ENCODE measurements at regions not wholly inside any gene's neighbourhood (a gene's known extent, or its start where the extent isn't known, plus 50 kb on each side); places are given as distances from the start of the nearest gene placed in this dataset.

- no peaks in the 10 kb centered on the region for H3K27me3 ChIP-seq (replicated peaks in 2 of 5; ENCODE audit: control insufficient read depth in 4 of 5, insufficient read depth in 5 of 5, low read length in 4 of 5)
- DNase-seq = no peak
- CTCF ChIA-PET = no interaction called here
- peaks cover 0 to 10% (median 7%) of the 10 kb centered on the region in 5 experiments for H3K9me3 ChIP-seq (ENCODE audit: control extremely low read depth in 1 of 5, control insufficient read depth in 4 of 5, insufficient read depth in 2 of 5, low read depth in 1 of 5, low read length in 4 of 5)
- H3K36me3 ChIP-seq (ENCODE audit: control insufficient read depth in 4 of 4, insufficient read depth in 4 of 4, low read length in 3 of 4) = no peaks in the 10 kb centered on the region
- POLR2A ChIA-PET = no interaction called here
- H3K4me3 ChIP-seq (ENCODE audit: control insufficient read depth in 1 of 7, extremely low read depth in 1 of 7, insufficient read depth in 4 of 7, low read depth in 2 of 7, low read length in 6 of 7) = no peak overlapping the region
- WGBS (ENCODE audit: insufficient coverage) = no CpG with 5 or more reads among the region's 2 CpGs
- no peaks in the 10 kb centered on the region for H3K4me1 ChIP-seq (ENCODE audit: control extremely low read depth in 1 of 4, control insufficient read depth in 4 of 4, insufficient read depth in 4 of 4, low read length in 3 of 4)
- H3K27ac ChIP-seq (ENCODE audit: insufficient read depth in 1 of 2, low read depth in 1 of 2, low read length in 2 of 2, poor library complexity in 1 of 2, severe bottlenecking in 2 of 2) = no peak overlapping the region
These were observed 72.9 kb downstream of the SLC10A2 start for GRCh38 chr13:102993348-102993747.

DNA sequence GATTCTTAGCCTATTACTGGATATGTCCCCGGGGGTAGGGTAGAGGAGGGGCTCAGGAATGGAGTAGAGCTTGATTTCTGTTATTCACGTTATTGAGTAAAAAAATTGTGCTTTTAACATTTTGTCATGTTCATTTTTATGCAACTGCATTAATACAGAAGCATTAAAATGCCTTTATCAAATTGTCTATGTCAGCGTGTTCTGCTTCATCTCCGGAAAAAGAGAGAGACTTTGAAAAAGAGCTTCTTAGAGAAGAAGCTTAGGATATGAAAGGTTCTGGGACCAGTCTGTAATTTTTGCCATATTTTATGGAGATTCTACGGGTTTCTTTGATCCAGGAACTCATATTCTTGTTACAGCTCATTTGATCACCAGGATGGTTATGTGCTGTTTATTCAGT is 82.0 kb downstream of the SLC10A2 start:
- peaks cover 0 to 9% (median 7%) of the 10 kb centered on the region in 5 experiments for H3K9me3 ChIP-seq (ENCODE audit: control extremely low read depth in 1 of 5, control insufficient read depth in 4 of 5, insufficient read depth in 2 of 5, low read depth in 1 of 5, low read length in 4 of 5)
- WGBS (ENCODE audit: insufficient coverage) = no CpG with 5 or more reads among the region's 5 CpGs
- H3K4me3 ChIP-seq (ENCODE audit: control insufficient read depth in 1 of 7, extremely low read depth in 1 of 7, insufficient read depth in 4 of 7, low read depth in 2 of 7, low read length in 6 of 7) = no peak overlapping the region
- H3K27ac ChIP-seq (ENCODE audit: insufficient read depth in 1 of 2, low read depth in 1 of 2, low read length in 2 of 2, poor library complexity in 1 of 2, severe bottlenecking in 2 of 2) = no peak overlapping the region
- DNase-seq = no peak
- ChIA-PET POLR2A (no interaction called here), CTCF (interaction anchor here (0.9 to 1.1 kb wide), 2 partner anchors 12 to 16 kb away, joined by 4 read pairs; no protein-coding TSS in a partner anchor)
- no peaks in the 10 kb centered on the region for H3K36me3 ChIP-seq (ENCODE audit: control insufficient read depth in 4 of 4, insufficient read depth in 4 of 4, low read length in 3 of 4)
- H3K27me3 ChIP-seq (replicated peaks in 2 of 5; ENCODE audit: control insufficient read depth in 4 of 5, insufficient read depth in 5 of 5, low read length in 4 of 5) = no peaks in the 10 kb centered on the region
- H3K4me1 ChIP-seq (ENCODE audit: control extremely low read depth in 1 of 4, control insufficient read depth in 4 of 4, insufficient read depth in 4 of 4, low read length in 3 of 4) = peaks cover 0 to 1% (median 0%) of the 10 kb centered on the region in 4 experiments

GRCh38 chr13:102983496-102983895 is 82.7 kb downstream of the SLC10A2 start:
- Histone ChIP-seq H3K9me3 (ENCODE audit: control extremely low read depth in 1 of 5, control insufficient read depth in 4 of 5, insufficient read depth in 2 of 5, low read depth in 1 of 5, low read length in 4 of 5) (peaks cover 0 to 9% (median 7%) of the 10 kb centered on the region in 5 experiments), H3K27ac (ENCODE audit: insufficient read depth in 1 of 2, low read depth in 1 of 2, low read length in 2 of 2, poor library complexity in 1 of 2, severe bottlenecking in 2 of 2) (no peak overlapping the region), H3K4me1 (ENCODE audit: control extremely low read depth in 1 of 4, control insufficient read depth in 4 of 4, insufficient read depth in 4 of 4, low read length in 3 of 4) (peaks cover 0 to 1% (median 0%) of the 10 kb centered on the region in 4 experiments), H3K4me3 (ENCODE audit: control insufficient read depth in 1 of 7, extremely low read depth in 1 of 7, insufficient read depth in 4 of 7, low read depth in 2 of 7, low read length in 6 of 7) (no peak overlapping the region), H3K27me3 (replicated peaks in 2 of 5; ENCODE audit: control insufficient read depth in 4 of 5, insufficient read depth in 5 of 5, low read length in 4 of 5) (no peaks in the 10 kb centered on the region), H3K36me3 (ENCODE audit: control insufficient read depth in 4 of 4, insufficient read depth in 4 of 4, low read length in 3 of 4) (no peaks in the 10 kb centered on the region)
- 90% methylated on average over 3 of the region's 3 CpGs for WGBS (ENCODE audit: insufficient coverage)
- POLR2A ChIA-PET = no interaction called here
- CTCF ChIA-PET = no interaction called here
- DNase-seq = no peak

DNA sequence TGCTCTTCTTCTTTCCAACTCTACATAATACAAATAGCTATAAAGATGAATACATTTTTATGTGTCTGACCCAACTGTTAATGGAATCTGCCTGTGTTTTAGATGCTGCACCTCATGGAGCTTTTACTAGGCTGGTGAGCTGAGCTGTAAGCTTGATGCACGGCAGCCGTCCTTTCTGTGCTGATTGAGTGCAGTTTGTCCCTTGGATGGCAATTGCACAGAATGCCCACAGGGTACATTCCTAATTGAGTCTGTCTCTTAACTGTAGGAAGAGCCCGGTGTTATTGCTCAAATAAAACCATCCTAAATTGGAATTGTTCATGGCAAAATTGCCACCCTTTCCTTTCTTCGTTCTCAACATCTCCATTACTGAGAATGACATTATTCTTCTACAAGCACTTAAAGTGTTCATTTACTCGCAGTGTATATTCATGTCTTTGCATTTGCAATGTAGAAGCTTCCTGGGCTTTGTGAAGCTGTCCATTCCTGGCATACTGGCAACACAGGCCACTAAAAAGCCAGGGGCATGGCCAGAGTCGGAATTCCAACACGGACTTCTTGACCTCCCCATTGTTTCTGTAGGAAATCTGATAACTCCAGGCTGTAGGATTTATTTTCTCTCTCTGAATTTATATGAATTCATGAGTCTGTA is 85.8 kb downstream of the SLC10A2 start:
- Histone ChIP-seq H3K9me3 (ENCODE audit: control extremely low read depth in 1 of 5, control insufficient read depth in 4 of 5, insufficient read depth in 2 of 5, low read depth in 1 of 5, low read length in 4 of 5) (no peaks in the 10 kb centered on the region), H3K27me3 (replicated peaks in 2 of 5; ENCODE audit: control insufficient read depth in 4 of 5, insufficient read depth in 5 of 5, low read length in 4 of 5) (no peaks in the 10 kb centered on the region), H3K27ac (ENCODE audit: insufficient read depth in 1 of 2, low read depth in 1 of 2, low read length in 2 of 2, poor library complexity in 1 of 2, severe bottlenecking in 2 of 2) (no peak overlapping the region), H3K36me3 (ENCODE audit: control insufficient read depth in 4 of 4, insufficient read depth in 4 of 4, low read length in 3 of 4) (no peaks in the 10 kb centered on the region), H3K4me3 (ENCODE audit: control insufficient read depth in 1 of 7, extremely low read depth in 1 of 7, insufficient read depth in 4 of 7, low read depth in 2 of 7, low read length in 6 of 7) (no peak overlapping the region), H3K4me1 (ENCODE audit: control extremely low read depth in 1 of 4, control insufficient read depth in 4 of 4, insufficient read depth in 4 of 4, low read length in 3 of 4) (peaks cover 0 to 1% (median 0%) of the 10 kb centered on the region in 4 experiments)
- 97% methylated on average over 7 of the region's 7 CpGs for WGBS (ENCODE audit: insufficient coverage)
- DNase-seq = no peak
- ChIA-PET POLR2A (no interaction called here), CTCF (no interaction called here)

DNA sequence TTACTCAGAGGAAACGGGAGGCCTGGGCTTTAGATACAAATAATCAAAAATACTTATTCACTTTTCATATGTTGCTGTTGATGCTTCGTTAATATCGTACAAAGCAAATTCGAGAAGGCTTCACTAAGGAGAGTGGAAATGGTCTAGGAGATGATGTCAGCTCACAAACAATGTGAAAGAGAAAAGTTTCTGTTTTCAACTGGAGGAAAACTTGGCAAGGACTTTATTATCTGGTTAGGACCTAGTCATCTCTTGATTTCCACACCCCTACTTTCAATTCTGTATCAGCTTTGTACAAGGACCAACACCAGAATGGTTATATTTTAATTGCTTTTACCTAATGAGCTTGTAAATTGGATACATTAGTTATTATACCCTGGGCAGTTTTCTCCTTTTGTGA is 88.0 kb downstream of the SLC10A2 start:
- Histone ChIP-seq H3K9me3 (ENCODE audit: control extremely low read depth in 1 of 5, control insufficient read depth in 4 of 5, insufficient read depth in 2 of 5, low read depth in 1 of 5, low read length in 4 of 5) (no peaks in the 10 kb centered on the region), H3K27me3 (replicated peaks in 2 of 5; ENCODE audit: control insufficient read depth in 4 of 5, insufficient read depth in 5 of 5, low read length in 4 of 5) (peaks cover 0 to 3% (median 0%) of the 10 kb centered on the region in 5 experiments), H3K36me3 (ENCODE audit: control insufficient read depth in 4 of 4, insufficient read depth in 4 of 4, low read length in 3 of 4) (no peaks in the 10 kb centered on the region), H3K27ac (ENCODE audit: insufficient read depth in 1 of 2, low read depth in 1 of 2, low read length in 2 of 2, poor library complexity in 1 of 2, severe bottlenecking in 2 of 2) (no peak overlapping the region), H3K4me1 (ENCODE audit: control extremely low read depth in 1 of 4, control insufficient read depth in 4 of 4, insufficient read depth in 4 of 4, low read length in 3 of 4) (no peaks in the 10 kb centered on the region), H3K4me3 (ENCODE audit: control insufficient read depth in 1 of 7, extremely low read depth in 1 of 7, insufficient read depth in 4 of 7, low read depth in 2 of 7, low read length in 6 of 7) (no peak overlapping the region)
- ChIA-PET CTCF (no interaction called here), POLR2A (no interaction called here)
- DNase-seq = no peak
- WGBS (ENCODE audit: insufficient coverage) = no CpG with 5 or more reads among the region's 4 CpGs

GRCh38 chr13:102977471-102977870 is 88.7 kb downstream of the SLC10A2 start:
- H3K4me1 ChIP-seq (ENCODE audit: control extremely low read depth in 1 of 4, control insufficient read depth in 4 of 4, insufficient read depth in 4 of 4, low read length in 3 of 4) = no peaks in the 10 kb centered on the region
- H3K4me3 ChIP-seq (ENCODE audit: control insufficient read depth in 1 of 7, extremely low read depth in 1 of 7, insufficient read depth in 4 of 7, low read depth in 2 of 7, low read length in 6 of 7) = no peak overlapping the region
- ChIA-PET CTCF (no interaction called here), POLR2A (no interaction called here)
- H3K27ac ChIP-seq (ENCODE audit: insufficient read depth in 1 of 2, low read depth in 1 of 2, low read length in 2 of 2, poor library complexity in 1 of 2, severe bottlenecking in 2 of 2) = no peak overlapping the region
- H3K36me3 ChIP-seq (ENCODE audit: control insufficient read depth in 4 of 4, insufficient read depth in 4 of 4, low read length in 3 of 4) = no peaks in the 10 kb centered on the region
- H3K9me3 ChIP-seq (ENCODE audit: control extremely low read depth in 1 of 5, control insufficient read depth in 4 of 5, insufficient read depth in 2 of 5, low read depth in 1 of 5, low read length in 4 of 5) = no peaks in the 10 kb centered on the region
- WGBS (ENCODE audit: insufficient coverage) = 100% methylated on average over 1 of the region's 2 CpGs
- H3K27me3 ChIP-seq (replicated peaks in 2 of 5; ENCODE audit: control insufficient read depth in 4 of 5, insufficient read depth in 5 of 5, low read length in 4 of 5) = peaks cover 0 to 3% (median 0%) of the 10 kb centered on the region in 5 experiments
- DNase-seq = no peak

DNA sequence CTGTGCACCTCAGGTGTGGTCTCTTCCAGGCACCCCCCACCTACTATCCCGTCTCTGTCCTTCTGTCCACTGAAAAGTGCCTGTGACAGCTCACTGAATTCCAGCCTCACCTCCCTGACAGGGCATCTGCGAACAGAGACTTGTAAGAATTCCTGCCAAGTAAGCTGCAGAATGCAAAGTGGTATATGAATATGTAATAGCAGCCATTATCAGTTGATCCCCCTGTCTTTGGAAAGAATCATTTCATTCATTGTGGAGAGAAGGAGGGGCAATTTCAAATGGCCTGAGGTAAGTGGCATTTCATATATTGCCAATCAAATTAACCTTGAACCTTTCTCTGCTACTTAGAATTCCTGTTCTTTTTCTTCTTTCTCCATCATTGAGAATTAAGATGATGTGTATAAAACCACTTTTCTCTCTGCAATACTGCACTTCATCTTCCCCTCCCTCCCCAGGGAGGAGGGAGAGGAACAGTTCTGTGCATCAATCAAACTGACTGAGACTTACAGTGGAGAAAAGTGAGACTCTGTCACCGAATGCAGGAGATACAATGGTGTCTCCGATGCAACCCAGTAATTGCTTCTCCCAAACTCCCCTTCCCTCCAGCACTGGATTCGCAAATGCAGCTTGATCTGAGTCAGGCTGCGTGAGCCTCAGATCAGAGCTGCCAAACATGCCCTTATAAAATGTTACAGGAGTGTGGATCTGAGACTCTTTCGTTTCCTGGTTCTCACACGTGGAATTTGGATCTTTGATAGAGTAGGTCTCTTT is 91.7 kb downstream of the SLC10A2 start:
- Histone ChIP-seq H3K27ac (ENCODE audit: insufficient read depth in 1 of 2, low read depth in 1 of 2, low read length in 2 of 2, poor library complexity in 1 of 2, severe bottlenecking in 2 of 2) (no peak overlapping the region), H3K4me3 (ENCODE audit: control insufficient read depth in 1 of 7, extremely low read depth in 1 of 7, insufficient read depth in 4 of 7, low read depth in 2 of 7, low read length in 6 of 7) (no peak overlapping the region), H3K4me1 (ENCODE audit: control extremely low read depth in 1 of 4, control insufficient read depth in 4 of 4, insufficient read depth in 4 of 4, low read length in 3 of 4) (no peaks in the 10 kb centered on the region), H3K9me3 (ENCODE audit: control extremely low read depth in 1 of 5, control insufficient read depth in 4 of 5, insufficient read depth in 2 of 5, low read depth in 1 of 5, low read length in 4 of 5) (no peaks in the 10 kb centered on the region), H3K36me3 (ENCODE audit: control insufficient read depth in 4 of 4, insufficient read depth in 4 of 4, low read length in 3 of 4) (no peaks in the 10 kb centered on the region), H3K27me3 (replicated peaks in 2 of 5; ENCODE audit: control insufficient read depth in 4 of 5, insufficient read depth in 5 of 5, low read length in 4 of 5) (peaks cover 0 to 3% (median 0%) of the 10 kb centered on the region in 5 experiments)
- POLR2A ChIA-PET = no interaction called here
- WGBS (ENCODE audit: insufficient coverage) = 88% methylated on average over 3 of the region's 8 CpGs
- no peak for DNase-seq
- CTCF ChIA-PET = no interaction called here
